A549 (cell line): ENCODE measurements at regions not wholly inside any gene's neighbourhood (a gene's known extent, or its start where the extent isn't known, plus 50 kb on each side); places are given as distances from the start of the nearest gene placed in this dataset.

Source experiments
- MAFK ChIP-seq: fragments of 450-650 bp; IDR thresholded peaks from 2 replicates; pipeline ENCODE4 v1.6.1; 2014; ENCODE audit not compliant: partially characterized antibody
- MYC ChIP-seq: IDR thresholded peaks from 2 replicates; pipeline ENCODE4 v1.6.1; 2012; ENCODE audit warnings: mild to moderate bottlenecking, inconsistent platforms, low read length, improper control_type of control experiment, borderline replicate concordance
- POLR2A ChIP-seq: IDR thresholded peaks from 2 replicates; pipeline ENCODE4 v1.6.1; 2012; ENCODE audit warnings: mild to moderate bottlenecking, low read length

- TF ChIP-seq POLR2A, result no peak
- TF ChIP-seq MYC, result no peak
- TF ChIP-seq MAFK, result no peak
These were observed 396.3 kb downstream of the LIG4 start for GRCh38 chr13:107819071-107819470.
